ENCODE measurements at regions not wholly inside any gene's neighbourhood (a gene's known extent, or its start where the extent isn't known, plus 50 kb on each side); places are given as distances from the start of the nearest gene placed in this dataset.

DNA sequence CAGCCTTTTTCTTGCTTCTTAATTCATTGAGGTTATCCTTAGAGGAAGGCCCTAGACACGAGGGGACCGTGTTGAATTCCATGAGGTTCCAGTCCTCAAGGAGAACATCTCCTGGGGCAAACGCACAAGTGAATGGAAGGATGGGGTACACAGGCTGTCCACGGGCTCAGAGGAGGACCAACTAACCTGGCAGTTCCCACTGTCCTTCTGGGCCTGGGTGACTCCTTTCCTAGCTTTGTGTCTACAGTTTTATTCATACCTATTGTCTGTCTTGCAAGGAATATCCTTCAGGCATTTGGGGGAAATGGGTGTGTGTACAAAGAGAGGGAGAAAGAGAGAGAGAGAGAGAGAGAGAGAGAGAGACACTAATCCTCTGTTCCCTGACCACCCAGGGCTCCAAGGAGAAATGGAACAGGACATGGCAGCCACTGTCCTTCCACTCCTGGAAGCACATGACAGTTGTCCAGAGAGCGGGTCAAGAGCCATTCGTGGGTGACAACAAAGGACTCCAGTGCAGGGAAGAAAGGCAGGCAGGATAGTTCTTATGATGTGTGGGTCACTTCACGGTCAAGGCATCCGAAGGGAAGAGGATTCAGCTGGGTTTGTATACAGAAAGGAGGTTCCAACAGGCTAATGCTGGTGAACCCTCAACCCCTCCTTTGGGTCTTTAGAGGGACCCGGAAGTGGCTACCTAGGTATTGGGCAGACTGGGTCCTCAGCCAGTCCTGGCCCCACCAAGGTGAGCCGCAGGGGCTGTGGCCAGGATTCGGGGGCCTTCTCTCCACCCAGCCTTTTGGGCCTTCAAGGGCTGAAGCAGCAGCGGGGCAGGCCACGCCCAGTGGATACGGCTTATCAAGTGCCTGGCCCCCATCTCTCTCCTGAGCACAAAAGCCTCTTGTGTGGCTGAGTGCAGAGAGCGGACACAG, 150.6 kb downstream of the MYCN start:
- TF ChIP-seq, protein P1, sequence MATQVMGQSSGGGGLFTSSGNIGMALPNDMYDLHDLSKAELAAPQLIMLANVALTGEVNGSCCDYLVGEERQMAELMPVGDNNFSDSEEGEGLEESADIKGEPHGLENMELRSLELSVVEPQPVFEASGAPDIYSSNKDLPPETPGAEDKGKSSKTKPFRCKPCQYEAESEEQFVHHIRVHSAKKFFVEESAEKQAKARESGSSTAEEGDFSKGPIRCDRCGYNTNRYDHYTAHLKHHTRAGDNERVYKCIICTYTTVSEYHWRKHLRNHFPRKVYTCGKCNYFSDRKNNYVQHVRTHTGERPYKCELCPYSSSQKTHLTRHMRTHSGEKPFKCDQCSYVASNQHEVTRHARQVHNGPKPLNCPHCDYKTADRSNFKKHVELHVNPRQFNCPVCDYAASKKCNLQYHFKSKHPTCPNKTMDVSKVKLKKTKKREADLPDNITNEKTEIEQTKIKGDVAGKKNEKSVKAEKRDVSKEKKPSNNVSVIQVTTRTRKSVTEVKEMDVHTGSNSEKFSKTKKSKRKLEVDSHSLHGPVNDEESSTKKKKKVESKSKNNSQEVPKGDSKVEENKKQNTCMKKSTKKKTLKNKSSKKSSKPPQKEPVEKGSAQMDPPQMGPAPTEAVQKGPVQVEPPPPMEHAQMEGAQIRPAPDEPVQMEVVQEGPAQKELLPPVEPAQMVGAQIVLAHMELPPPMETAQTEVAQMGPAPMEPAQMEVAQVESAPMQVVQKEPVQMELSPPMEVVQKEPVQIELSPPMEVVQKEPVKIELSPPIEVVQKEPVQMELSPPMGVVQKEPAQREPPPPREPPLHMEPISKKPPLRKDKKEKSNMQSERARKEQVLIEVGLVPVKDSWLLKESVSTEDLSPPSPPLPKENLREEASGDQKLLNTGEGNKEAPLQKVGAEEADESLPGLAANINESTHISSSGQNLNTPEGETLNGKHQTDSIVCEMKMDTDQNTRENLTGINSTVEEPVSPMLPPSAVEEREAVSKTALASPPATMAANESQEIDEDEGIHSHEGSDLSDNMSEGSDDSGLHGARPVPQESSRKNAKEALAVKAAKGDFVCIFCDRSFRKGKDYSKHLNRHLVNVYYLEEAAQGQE (IDR thresholded peaks at IDR 0.05; ENCODE audit: insufficient read depth in 1 of 2, low read depth in 2 of 2, low read length in 2 of 2) = no peak

DNA sequence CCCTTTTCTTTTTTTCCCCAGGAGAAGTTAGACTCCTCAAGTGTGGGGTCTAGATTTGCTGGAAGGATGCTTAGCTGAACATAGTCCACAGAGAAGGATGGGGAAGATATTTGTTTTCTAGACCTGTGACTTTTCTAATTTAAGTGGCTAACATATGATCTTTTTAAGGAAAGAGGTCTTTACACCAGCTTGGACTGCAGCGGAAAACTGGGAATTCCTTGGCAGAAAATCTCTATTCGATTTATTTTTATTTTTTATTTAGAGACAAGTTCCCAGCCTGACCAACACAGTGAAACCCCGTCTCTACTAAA, 148.4 kb downstream of the MYCN start:
- TF ChIP-seq, protein P1 (IDR thresholded peaks at IDR 0.05; ENCODE audit: insufficient read depth in 1 of 2, low read depth in 2 of 2, low read length in 2 of 2) = no peak
- TF ChIP-seq POLR2AphosphoS5 (IDR thresholded peaks at IDR 0.05; ENCODE audit: low read depth, low read length) = no peak
- TF ChIP-seq TAF1 (IDR thresholded peaks at IDR 0.05; ENCODE audit: borderline replicate concordance, insufficient read depth, low read length) = no peak
- TF ChIP-seq FOXP2 (optimal IDR thresholded peaks at IDR 0.05; ENCODE audit: borderline replicate concordance, extremely low read depth, extremely low read length, insufficient read depth) = no peak
- TF ChIP-seq SIN3A (IDR thresholded peaks at IDR 0.05; ENCODE audit: borderline replicate concordance, insufficient read depth, low read length) = no peak

DNA sequence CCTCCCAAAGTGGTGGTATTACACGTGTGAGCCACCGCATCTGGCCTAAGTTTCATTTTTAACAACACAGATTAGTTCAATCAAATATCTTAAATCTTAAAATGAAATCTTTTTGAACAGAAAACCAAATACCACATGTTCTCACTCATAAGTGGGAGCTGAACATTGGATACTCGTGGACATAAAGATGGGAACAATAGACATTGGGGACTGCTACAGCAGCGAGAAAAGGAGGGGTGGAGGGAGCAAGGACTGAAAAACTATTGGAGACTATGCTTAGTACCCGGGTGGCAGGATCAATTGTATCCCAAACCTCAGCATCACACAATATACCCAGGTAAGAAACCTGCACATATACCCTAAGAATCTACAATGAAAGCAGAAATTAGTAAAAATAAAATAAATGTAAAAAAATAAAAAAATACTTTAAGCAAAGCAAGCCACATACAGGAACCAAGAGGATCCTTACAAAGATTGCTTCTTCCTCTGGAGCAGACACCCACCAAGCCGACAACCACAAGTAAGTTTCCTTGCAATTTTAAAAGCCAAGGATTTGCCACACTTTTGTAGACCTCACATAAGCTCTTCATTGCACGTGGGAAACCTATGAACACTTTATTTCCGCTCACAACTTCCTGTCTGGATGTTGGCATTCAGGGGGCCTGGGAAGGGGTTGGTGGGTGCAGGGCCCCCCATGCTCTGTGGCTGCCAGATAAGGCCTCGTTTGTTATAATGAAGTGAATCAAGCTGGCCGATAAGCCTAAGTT, 147.9 kb downstream of the MYCN start:
- no peak for TF ChIP-seq TAF1 (IDR thresholded peaks at IDR 0.05; ENCODE audit: borderline replicate concordance, insufficient read depth, low read length)
- no peak for TF ChIP-seq SIN3A (IDR thresholded peaks at IDR 0.05; ENCODE audit: borderline replicate concordance, insufficient read depth, low read length)
- TF ChIP-seq, protein P1 (IDR thresholded peaks at IDR 0.05; ENCODE audit: insufficient read depth in 1 of 2, low read depth in 2 of 2, low read length in 2 of 2) = no peak
- TF ChIP-seq POLR2AphosphoS5 (IDR thresholded peaks at IDR 0.05; ENCODE audit: low read depth, low read length) = no peak
- TF ChIP-seq FOXP2 (optimal IDR thresholded peaks at IDR 0.05; ENCODE audit: borderline replicate concordance, extremely low read depth, extremely low read length, insufficient read depth) = no peak

DNA sequence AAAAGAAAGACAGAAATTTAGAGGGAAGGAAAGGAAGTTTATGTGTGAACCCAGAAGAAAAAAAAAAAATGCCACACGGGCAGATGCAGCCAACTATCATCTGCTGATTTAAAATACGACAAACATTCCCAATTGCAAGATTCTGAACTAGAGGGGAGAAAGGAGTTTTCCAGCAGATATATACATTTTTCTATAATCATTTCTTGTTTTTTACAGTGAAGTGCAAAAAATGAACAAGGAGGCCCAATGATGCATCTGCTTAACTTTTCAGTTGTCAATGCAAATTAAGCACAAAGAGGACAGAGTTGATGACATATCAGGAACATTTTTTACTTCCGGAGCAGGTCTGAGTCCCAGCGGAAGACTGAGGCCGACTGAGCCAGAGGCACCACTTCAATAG, 144.7 kb downstream of the MYCN start:
- TF ChIP-seq FOXP2 (optimal IDR thresholded peaks at IDR 0.05; ENCODE audit: borderline replicate concordance, extremely low read depth, extremely low read length, insufficient read depth) (no peak), POLR2AphosphoS5 (IDR thresholded peaks at IDR 0.05; ENCODE audit: low read depth, low read length) (no peak), SIN3A (IDR thresholded peaks at IDR 0.05; ENCODE audit: borderline replicate concordance, insufficient read depth, low read length) (no peak), TAF1 (IDR thresholded peaks at IDR 0.05; ENCODE audit: borderline replicate concordance, insufficient read depth, low read length) (no peak)
- TF ChIP-seq, protein P1 (IDR thresholded peaks at IDR 0.05; ENCODE audit: insufficient read depth in 1 of 2, low read depth in 2 of 2, low read length in 2 of 2) = no peak
